MV-4-11 (cell line): ENCODE measurements at regions not wholly inside any gene's neighbourhood (a gene's known extent, or its start where the extent isn't known, plus 50 kb on each side); places are given as distances from the start of the nearest gene placed in this dataset.

Experiments used
- DNase-seq: peaks from one replicate; lab custom pipeline; 2025; lab: John Stamatoyannopoulos, UW

DNA sequence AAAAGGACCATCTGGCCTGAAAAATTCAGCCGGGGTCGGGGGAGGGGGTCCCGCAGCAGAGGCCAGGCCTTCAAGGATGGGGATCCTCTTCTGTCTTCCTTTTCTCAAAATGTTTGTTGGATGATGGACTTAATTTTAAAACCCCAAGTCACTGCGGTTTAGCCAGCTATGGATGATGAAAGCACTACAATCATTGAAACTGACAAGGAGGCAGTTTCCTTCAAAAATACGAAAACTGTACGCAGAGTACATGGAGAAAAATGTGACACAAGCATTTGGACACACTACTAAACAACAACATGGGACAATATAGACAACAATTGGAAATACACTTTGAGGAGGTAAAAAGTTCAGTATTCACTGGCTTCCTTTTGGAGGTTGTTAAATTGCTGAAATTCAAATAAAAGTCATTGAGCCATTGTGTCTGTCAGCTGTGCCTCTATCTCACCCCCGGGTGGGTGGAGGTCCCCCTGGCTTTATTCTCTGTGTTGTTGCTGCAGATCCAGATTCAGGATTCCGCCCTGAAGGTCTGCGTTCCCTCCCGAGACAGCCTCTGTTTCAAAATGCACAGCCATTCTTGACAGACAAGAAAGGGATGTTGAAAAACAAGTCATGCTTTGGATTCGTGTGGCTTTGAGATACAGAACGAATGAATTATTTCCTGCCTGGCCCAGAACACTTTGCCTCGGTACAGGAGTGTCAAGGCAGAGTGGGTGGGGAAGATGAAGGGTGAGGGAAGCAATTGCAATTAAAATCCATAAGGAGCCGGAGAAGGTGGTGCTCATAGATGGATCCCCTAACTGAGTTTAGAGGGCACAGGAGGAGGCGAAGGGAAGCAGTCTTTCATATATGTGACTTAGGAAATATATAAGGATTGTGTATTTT is 118.2 kb downstream of the TTLL2 start:
- DNase-seq, result no peak

DNA sequence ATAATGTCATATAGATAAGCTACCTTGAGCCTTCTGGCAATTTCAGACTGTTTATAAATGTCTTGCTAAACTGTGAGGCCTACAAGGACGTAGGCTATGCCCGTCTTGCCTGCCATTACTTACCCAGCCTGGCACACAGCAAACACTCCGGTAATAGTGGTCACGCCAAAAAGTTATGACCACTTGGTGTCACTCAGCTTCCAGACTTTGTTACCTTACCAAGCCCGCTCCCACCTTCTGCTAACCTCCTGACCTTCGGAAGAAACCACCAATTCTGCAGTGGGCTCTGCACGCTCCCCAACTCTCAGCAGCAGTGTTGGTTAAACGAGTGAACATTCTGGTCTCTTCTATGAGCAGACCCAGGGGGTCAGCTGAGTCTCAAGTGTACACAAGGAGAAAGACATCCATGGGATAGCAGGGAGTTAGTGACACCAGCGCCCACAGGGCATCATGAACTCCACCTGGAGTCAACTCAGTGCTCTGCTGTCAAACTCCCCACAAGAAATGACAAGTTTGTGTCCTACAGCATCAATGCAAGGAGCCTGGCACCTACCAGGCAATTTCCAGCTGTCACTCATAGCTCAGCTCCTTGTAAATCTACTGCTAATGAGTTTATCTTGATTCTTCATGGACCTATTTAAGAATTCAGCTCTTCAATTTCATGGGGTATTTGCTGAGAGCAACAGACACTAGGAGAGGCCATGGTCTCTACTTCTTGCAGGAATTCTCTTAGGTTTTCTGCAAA is 119.9 kb downstream of the TTLL2 start:
- DNase-seq, result no peak

DNA sequence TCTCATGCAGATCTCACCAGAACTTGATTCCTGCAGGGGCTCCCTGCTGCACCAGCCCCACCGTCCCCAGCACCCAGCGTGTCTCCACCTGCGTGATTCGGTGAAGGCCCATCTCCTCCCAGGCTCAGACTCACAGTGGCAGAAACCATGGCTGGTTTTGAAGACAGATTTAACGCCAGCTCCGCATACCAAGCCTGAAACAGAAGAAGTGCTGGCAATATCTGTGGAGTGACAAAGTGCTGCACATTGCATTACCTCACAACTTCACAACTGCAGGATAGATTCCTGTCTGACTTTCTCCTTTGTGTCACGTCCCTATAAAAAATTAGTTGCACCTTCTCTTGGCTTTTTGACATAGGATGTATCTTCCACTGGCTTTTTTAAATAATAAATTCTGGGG is 120.7 kb downstream of the TTLL2 start:
- no peak for DNase-seq

DNA sequence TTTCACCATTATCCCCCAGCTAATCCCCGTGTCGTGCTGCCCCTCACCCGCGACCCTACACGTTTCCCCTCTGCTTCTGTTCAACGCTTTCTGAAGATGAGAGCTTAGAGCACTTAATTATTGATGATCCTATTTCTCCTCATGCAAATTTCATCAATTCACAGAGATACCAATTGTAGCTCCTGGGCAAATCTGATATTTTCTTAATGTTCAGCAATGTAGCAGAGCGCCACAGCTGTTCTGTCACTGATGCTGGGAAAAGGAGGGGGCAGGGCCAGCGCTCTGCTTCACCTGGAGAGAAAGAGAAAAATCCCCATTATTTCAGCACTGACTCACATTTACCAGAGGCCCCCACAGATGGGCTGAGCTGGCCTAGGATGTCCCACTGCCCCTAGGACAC is 121.2 kb downstream of the TTLL2 start:
- no peak for DNase-seq

DNA sequence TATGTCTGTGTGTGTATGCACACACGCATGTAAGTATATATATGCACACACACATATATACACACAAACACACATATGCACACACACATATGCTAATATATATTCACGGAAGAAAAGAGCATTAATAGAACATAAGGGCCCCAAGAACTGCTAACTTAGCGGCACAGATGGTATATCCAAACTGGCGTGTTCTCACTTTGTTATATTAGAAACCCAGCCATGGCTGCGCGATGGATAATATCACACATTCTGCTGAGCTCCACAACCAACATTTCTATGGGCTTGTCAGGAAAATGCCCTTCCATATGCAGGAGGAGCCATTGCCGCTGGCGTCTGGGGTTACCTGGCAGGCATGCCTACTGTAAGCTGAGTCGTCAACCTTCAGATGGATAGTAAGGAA is 122.1 kb downstream of the TTLL2 start:
- DNase-seq, result no peak

DNA sequence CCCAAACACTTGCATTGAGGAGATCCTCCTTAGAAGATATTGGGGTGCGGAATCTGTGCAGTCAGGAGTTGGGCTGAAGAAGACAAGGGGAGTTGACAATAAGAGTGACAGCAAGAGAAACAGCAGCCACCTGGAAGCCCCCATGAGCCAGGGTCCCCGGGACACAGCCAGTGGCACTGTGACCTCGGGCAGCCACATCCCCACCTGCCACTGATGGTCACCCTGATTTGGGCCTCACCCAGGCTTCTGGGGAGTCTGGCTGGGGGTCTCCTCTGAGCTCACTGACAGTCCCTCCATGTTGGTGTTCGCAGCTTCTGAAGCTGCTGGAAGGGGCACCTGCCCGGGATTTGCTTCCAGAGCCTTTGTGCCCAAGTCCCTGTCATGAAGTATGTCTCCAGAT is 123.5 kb downstream of the TTLL2 start:
- DNase-seq, result no peak

DNA sequence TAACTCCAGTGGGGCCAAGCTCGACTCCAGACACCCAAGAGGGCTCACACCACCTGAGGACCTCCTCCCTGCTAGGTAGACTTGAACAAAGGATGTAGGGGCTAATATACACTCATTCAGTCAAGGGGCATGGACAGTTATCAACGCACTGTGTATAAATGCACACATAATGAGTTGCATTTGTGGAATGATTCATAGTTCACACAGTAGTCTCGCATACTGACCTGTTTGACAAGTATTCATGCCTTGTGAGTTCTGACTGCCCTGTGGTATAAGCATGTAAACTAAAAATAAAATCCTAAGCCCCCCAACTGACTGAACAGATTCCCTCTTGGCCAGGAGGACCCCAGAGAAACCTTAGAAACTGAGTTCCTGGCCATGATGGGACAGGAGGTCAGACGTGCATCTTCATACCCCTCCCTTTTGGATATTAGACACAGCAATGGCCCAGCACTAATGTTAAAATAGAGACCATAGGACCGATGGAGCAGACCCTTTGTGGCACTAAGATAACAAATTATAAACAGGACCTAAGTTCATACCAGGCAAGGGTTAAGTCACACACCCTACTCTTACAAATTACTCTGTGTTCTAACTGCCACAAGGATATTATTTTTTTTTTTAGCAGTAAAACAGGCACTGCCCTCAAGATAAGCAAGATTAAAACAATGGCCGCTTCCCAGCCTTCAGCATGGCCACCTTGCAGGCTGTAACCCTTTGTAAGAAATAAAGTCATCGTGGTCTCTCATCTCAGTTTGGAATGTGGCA is 124.4 kb downstream of the TTLL2 start:
- DNase-seq, result no peak

DNA sequence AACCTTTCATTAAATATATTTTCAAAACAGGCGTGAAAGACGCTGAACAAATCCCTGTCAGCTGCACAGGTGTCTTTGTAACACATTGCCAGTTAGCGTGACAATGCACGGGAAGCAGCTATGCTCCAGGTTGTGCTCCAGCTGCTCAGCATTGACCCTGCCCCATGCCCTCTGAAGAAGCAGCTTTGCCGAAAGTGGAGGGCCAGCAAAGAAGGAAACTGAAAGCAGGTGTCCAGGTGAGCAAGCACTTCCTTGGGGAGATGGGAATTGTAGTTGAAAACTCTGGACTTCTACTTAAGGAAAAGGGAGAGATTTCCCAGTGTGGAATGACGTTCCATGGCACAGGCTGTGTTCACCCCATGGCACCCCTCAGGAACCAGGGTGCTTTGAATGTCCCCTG is 125.7 kb downstream of the TTLL2 start:
- no peak for DNase-seq

DNA sequence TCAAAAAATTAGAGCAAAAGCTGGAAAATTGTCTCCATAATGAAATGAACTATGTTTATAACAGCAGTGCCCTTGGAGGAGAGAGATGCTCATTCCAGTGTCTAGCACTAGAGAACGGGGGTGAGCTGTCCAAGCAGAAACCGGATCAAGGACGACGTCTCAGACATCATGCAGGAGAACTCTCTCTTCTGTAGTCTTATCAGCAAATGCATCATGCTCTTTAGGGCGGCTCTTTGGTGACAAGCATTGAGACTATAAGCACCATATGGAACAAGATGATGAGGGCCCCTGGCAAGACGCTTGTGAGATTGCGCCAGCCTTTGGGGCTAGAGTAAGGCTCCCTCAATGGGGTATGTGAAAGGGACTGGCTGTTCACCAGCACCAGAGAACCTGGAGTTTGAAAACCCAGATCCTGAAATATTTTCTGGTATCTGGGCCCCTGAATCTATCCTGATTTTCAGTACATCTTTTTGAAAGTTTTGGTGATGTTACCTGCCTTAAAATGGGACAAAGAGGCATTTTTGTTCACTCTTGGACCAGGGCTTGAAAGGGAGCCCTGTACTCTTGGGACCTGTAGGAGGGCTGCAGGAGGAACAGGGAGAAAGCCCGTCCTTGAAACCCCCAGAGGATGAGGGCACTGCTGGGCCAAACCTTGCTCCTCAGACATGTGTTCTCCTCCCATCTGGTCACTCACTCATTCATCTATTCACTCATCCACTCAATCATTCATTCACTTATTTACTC is 127.6 kb downstream of the TTLL2 start:
- DNase-seq, result no peak

DNA sequence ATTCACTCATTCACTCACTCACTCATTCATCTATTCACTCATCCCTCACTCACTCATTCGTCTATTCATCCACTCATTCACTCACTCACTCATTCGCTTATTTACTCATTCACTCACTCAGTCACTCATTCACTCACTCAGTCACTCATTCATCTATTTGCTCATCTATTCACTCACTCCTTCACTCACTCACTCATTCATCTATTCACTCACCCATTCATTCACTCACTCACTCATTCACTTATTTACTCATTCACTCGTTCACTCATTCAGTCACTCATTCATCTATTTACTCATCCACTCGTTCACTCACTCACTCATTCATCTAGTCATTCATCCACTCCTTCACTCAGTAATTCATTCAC is 128.2 kb downstream of the TTLL2 start:
- DNase-seq, result no peak

DNA sequence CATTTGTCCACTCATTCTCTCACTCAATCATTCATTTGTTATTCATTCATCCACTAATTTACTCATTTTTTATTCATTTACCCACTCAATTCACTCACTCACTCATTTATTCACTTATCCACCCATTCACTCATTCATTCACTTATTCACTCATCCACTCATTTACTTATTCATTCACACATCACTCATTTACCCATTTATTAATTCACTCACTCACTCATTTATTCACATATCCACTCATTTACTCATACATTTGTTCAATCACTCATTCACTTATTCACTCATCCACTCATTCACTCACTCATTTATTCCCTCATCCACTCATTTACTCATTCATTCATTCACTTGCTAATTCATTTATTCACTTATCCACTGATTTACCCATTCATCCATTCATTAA is 129.1 kb downstream of the TTLL2 start:
- DNase-seq, result no peak

DNA sequence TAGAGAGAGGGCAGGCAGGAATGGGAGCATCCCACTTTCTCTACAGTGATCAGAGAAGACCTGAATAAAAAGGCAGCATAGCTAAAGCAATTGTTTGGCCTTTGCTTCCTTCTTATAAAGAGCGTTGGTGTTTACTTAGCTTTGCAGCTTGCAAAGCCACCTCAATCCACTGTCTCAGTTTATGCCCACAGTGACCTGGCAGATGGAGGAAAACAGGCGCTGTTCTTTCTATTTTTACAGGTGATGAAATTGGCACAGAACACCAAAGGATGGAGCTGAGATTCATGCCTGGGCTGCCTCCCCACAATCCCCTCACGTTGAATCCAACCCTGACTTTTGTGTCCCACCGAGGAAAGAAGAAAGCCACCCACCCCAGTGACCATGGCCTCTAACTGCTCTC is 130.5 kb downstream of the TTLL2 start:
- DNase-seq, result no peak

DNA sequence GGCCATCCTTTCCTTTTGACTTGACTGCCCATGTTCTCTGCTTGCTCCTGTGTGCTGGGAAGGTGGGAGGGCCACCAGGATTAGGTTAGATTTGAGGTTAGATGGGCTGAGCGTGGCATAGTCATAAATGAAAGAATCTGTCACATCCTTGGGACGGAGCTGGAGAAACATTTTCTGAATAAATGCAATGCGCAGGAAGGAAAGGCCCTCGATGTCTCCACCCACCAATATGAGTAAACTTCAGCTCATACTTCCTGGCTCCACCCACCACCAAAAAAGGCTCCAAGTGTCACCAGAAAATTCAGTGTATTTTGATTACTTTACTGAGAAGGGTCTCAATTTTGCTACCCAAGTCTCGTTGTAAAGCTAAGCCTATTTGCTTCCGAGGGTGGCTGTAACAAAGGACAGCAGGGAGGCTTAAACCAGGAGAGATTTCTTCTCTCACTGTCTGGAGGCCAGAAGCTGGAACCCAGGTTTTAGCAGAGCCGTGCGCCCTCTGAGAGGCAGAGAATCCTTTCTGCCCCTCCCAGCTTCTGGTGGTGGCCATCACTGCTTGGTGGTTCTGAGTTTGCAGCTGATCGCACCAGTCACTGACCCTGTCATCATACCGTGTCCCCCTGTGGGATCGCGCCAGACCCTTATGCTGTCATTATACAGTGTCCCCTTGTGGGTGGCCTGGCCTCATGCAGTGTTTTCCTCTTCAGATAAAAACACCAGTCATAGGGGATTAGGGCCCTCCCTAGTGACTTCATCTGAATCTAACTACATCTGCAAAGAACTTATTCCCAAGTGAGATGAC is 137.8 kb downstream of the TTLL2 start:
- DNase-seq, result no peak

DNA sequence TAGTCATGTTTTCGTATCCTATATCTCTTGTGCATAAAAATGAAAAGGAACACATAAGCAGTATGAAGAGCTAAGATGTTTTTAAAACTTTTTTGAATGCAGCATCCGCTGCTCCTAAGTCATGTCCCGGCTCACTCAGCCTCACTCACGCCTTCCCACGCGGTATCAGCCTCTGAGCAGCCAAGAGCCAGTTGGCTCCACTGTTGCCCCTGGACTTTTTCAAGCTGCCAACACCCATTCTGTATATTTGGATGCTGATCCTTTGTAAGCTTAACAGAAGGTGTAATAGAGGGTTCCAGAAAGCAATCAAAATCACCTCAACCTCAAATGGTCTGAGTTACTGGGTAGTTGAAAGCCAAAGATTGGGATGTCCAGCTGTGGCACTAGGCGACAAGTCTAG is 139.3 kb downstream of the TTLL2 start:
- DNase-seq, result no peak

DNA sequence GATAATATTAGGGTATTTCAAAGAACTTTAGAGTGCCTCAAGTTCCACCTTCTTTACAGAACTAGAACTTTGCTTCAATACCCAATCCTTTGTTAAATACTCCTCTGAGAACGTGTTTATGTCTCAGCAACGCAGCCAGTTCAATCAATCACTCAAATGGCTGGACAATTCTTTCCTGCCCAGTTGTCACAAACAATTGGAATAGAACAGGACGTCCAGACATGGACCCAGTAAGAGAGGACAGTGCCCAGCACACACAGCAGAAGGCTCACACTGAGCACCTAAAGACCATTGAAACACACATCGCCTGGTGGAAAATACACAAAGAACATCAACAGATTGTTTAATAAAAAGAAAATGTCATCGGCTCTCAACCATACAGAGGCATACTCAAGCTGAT is 140.6 kb downstream of the TTLL2 start:
- DNase-seq, result no peak

DNA sequence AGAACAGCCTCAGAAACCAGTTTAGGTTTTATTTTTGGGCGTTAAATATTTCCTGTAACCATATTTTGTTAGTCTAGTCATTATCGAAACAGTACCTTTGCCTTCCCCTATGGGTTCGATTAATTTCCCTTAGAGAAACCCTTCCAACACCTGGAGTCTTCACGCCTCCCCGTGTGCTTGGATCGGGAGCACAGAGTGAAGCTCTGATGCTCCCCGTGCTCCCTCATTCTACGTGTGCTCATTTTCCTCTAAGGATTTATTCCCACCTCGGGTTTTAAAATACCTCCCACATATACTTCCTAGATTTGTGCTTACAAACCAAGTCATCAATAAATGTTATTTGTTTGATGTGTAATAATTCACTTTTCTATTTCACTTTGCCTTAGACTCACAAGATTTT is 142.4 kb downstream of the TTLL2 start:
- DNase-seq, result no peak

DNA sequence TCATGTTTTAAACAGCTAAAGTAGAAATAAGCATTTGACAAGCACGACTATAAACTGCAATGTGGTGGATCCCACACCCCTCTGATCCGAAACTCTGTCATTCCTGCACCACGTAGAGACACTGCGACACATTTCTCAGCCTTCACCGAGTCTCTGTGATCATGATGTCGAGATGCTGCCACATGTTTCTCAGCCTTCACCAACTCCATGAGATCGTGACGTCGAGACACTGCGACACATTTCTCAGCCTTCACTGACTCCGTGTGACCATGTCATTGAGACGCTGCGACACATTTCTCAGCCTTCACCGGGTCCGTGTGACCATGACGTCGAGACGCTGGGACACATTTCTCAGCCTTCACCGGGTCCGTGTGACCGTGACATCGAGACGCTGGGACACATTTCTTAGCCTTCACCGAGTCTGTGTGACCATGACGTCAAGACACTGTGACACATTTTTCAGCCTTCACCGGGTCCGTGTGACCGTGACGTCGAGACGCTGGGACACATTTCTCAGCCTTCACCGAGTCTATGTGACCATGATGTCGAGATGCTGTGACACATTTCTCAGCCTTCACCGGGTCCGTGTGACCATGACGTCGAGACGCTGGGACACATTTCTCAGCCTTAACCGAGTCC is 143.0 kb downstream of the TTLL2 start:
- DNase-seq, result no peak

DNA sequence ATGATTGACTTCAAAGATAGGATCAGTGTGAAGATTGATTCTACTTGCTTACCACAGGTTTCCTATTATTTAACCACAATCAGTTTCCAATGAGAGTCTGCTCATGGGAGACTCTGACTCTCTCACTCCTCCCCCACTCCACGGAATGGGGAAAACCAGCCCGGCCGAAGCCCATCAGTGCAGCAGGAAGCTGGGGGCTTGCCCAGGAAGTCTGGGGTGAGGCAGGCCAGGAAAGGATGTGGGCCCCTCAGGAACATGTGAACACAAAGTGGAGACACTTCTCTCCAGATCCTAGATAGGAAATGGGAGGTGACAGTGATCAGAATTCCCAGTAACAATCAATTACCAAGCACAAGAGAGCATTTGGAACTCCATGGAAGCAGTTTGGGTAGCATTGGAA is 144.2 kb downstream of the TTLL2 start:
- no peak for DNase-seq

DNA sequence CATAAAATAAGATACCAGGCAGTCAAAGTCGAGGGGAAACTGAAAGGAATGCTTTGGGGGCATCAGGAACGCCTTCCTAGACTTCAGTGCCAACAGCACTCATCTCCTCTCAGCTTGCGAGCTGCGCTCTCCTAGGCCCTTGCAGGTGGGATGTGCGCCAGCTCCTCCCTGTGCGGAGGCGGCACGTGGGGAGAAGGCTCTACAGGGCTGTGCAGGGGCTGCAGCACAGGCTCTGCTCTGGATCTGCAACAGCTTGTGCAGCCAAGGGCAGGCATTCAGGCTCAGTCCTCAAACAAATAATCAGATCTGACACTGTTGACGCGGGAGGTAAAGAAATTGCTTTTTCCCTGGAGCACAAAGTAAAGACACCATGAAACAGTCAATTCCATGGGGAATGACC is 144.8 kb downstream of the TTLL2 start:
- no peak for DNase-seq

DNA sequence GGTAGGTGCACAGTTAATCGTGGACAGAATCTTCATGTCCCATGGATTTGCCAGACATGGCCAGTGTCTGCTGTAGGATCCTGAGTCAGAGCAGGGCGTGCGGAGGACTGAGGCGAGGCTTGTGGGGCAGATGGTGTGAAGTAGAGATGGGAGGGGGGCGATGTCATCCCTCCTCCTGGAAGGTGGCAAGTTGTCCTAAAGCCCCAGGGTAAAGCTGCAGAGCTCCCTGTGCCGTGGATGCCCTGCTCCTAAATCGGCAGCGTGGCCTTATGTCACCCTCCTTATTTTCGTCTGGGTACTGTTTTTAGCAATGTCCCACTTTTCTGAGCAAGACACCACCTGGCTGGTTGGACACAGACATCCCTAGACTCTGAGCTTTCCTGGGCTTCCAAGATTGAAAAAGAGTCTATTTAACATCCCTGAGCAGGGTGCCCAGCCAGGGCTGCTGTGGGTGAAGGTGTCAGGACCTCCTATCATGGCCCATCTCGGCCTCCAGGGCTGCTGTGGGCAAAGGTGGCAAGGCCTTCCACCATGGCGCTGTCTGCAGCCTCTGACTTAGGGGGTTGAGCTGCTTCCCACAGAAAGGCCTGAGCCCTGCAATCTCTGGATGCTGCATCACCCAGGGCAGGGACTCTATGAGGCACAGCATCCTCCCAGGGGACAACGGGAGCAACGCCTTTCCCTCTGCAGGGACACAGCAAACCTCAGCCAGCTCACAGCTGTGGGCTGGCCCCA is 145.4 kb downstream of the TTLL2 start:
- DNase-seq, result no peak
